Fibroblast of mammary gland (primary cell): ENCODE measurements at regions not wholly inside any gene's neighbourhood (a gene's known extent, or its start where the extent isn't known, plus 50 kb on each side); places are given as distances from the start of the nearest gene placed in this dataset.

Experiments
- DNase-seq: peaks from one replicate; pipeline ENCODE4 v3.0.0-alpha.2; 2010; ENCODE audit warnings: low read depth
- H3K4me3 ChIP-seq: 2 replicates; pipeline ENCODE4 v1.5.1; 2011; ENCODE audit warnings: low read depth, mild to moderate bottlenecking, low read length, moderate library complexity; ENCODE audit not compliant: control insufficient read depth
- CTCF ChIP-seq: conservative IDR thresholded peaks from 2 replicates; pipeline ENCODE4 v1.5.1; 2011; ENCODE audit warnings: low read depth, low read length, inconsistent platforms; ENCODE audit not compliant: control insufficient read depth, insufficient read depth

GRCh38 chr13:44058624-44059215 is 179.0 kb downstream of the LACC1 start:
- no peak for DNase-seq
- no peak for TF ChIP-seq CTCF
- H3K4me3 ChIP-seq = no peak overlapping the region

GRCh38 chr13:44061876-44062275 is 182.2 kb downstream of the LACC1 start:
- no peak for TF ChIP-seq CTCF
- no peak overlapping the region for H3K4me3 ChIP-seq
- DNase-seq = no peak

GRCh38 chr13:44063467-44063866 is 183.8 kb downstream of the LACC1 start:
- no peak for DNase-seq
- H3K4me3 ChIP-seq = no peak overlapping the region
- TF ChIP-seq CTCF = no peak

GRCh38 chr13:44063881-44064280 is 184.2 kb downstream of the LACC1 start:
- no peak for TF ChIP-seq CTCF
- H3K4me3 ChIP-seq = no peak overlapping the region
- peak; percentile 38 for DNase-seq

GRCh38 chr13:44064357-44064756 is 184.7 kb downstream of the LACC1 start:
- TF ChIP-seq CTCF = no peak
- H3K4me3 ChIP-seq = no peak overlapping the region
- no peak for DNase-seq

GRCh38 chr13:44068169-44068568 is 188.5 kb downstream of the LACC1 start:
- no peak for TF ChIP-seq CTCF
- DNase-seq = peak; percentile 75
- H3K4me3 ChIP-seq = no peak overlapping the region

GRCh38 chr13:44068737-44069136 is 189.0 kb downstream of the LACC1 start:
- H3K4me3 ChIP-seq = peak overlapping the region; percentile 5
- DNase-seq = peak; percentile 82
- no peak for TF ChIP-seq CTCF
